Loucy (cell line): ENCODE measurements at regions not wholly inside any gene's neighbourhood (a gene's known extent, or its start where the extent isn't known, plus 50 kb on each side); places are given as distances from the start of the nearest gene placed in this dataset.

ENCODE experiments used
- H2AFZ ChIP-seq: fragments of 200-600 bp; sonication (generic); 2 replicates; pipeline ENCODE4 v1.6.0; 2016; ENCODE audit warnings: antibody characterized with exemption, mild to moderate bottlenecking, low read length, moderate library complexity
- H3F3A ChIP-seq: fragments of 200-600 bp; 2 replicates; pipeline ENCODE4 v1.6.0; 2016; ENCODE audit warnings: antibody characterized with exemption, low read depth, mild to moderate bottlenecking
- H3K27me3 ChIP-seq: fragments of 200-600 bp; sonication (generic); 2 replicates; pipeline ENCODE4 v1.6.1; 2014; ENCODE audit warnings: low read length, mild to moderate bottlenecking; ENCODE audit not compliant: insufficient read depth, poor library complexity, severe bottlenecking
- H3K36me3 ChIP-seq: fragments of 200-600 bp; sonication (generic); 2 replicates; pipeline ENCODE4 v1.6.1; 2016; ENCODE audit warnings: low read length; ENCODE audit not compliant: insufficient read depth
- H3K4me1 ChIP-seq: fragments of 200-600 bp; sonication (generic); 2 replicates; pipeline ENCODE4 v1.5.1; 2014; ENCODE audit warnings: low read length, mild to moderate bottlenecking; ENCODE audit not compliant: insufficient read depth, poor library complexity, severe bottlenecking
- H3K4me2 ChIP-seq: fragments of 200-600 bp; sonication (generic); 2 replicates; pipeline ENCODE4 v1.6.0; 2014; ENCODE audit warnings: antibody characterized with exemption, low read length, low read depth, mild to moderate bottlenecking; ENCODE audit not compliant: poor library complexity, severe bottlenecking
- H3K4me3 ChIP-seq: fragments of 200-600 bp; sonication (generic); 2 replicates; pipeline ENCODE4 v1.5.1; 2014; ENCODE audit warnings: low read length, mild to moderate bottlenecking, mixed read lengths; ENCODE audit not compliant: poor library complexity, severe bottlenecking
- H3K79me2 ChIP-seq: fragments of 200-600 bp; sonication (generic); 2 replicates; pipeline ENCODE4 v1.6.1; 2014; ENCODE audit warnings: low read length; ENCODE audit not compliant: insufficient read depth
- H3K9ac ChIP-seq: fragments of 200-600 bp; sonication (generic); 2 replicates; pipeline ENCODE4 v1.6.0; 2014; ENCODE audit warnings: mild to moderate bottlenecking, low read depth, low read length, moderate library complexity; ENCODE audit not compliant: poor library complexity, severe bottlenecking
- H3K9me2 ChIP-seq: fragments of 200-600 bp; sonication (generic); replicated peaks from 2 replicates; pipeline ENCODE4 v1.6.1; 2016; ENCODE audit warnings: low read depth, low read length, mixed read lengths
- H3K9me3 ChIP-seq: fragments of 200-600 bp; sonication (generic); 2 replicates; pipeline ENCODE4 v1.6.1; 2014; ENCODE audit warnings: mild to moderate bottlenecking, antibody characterized with exemption, low read length, low read depth; ENCODE audit not compliant: insufficient read depth
- H4K20me1 ChIP-seq: fragments of 200-600 bp; sonication (generic); 2 replicates; pipeline ENCODE4 v1.6.0; 2014; ENCODE audit warnings: antibody characterized with exemption, low read length, mild to moderate bottlenecking; ENCODE audit not compliant: insufficient read depth, poor library complexity, severe bottlenecking
- EZH2phosphoT487 ChIP-seq: fragments of 200-600 bp; IDR thresholded peaks from 2 replicates; pipeline ENCODE4 v1.6.1; 2018; ENCODE audit warnings: antibody characterized with exemption, mild to moderate bottlenecking, moderate library complexity, borderline replicate concordance
- TF ChIP-seq, protein P1 (sequence below): fragments of 200-600 bp; sonication (generic); conservative IDR thresholded peaks from 2 replicates; pipeline ENCODE4 v1.5.1; 2014; ENCODE audit warnings: mild to moderate bottlenecking, antibody characterized with exemption, low read length

DNA sequence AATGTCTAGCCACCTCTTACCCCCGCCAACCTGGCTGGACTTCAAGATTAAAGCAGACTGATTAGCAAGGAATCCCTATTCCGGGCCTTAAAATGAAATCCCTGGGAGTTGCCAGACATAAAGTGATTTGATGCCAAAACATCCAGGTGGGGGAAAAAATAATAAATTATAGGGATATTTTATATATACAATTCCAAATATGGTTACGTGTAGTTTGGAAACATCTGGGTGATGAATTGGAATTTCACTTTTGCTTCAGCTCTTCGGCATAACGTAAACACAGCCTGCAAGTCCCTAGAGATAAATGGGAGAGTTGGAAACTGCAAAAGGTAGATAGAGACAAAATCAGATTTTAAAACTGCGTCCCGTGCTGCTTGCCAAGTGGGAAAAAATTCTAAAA, 545.5 kb upstream of the MDFIC2 start:
- Histone ChIP-seq H4K20me1 (no peaks in the 10 kb centered on the region), H2AFZ (no peak overlapping the region)
- TF ChIP-seq EZH2phosphoT487, result no peak
- TF ChIP-seq, protein P1, sequence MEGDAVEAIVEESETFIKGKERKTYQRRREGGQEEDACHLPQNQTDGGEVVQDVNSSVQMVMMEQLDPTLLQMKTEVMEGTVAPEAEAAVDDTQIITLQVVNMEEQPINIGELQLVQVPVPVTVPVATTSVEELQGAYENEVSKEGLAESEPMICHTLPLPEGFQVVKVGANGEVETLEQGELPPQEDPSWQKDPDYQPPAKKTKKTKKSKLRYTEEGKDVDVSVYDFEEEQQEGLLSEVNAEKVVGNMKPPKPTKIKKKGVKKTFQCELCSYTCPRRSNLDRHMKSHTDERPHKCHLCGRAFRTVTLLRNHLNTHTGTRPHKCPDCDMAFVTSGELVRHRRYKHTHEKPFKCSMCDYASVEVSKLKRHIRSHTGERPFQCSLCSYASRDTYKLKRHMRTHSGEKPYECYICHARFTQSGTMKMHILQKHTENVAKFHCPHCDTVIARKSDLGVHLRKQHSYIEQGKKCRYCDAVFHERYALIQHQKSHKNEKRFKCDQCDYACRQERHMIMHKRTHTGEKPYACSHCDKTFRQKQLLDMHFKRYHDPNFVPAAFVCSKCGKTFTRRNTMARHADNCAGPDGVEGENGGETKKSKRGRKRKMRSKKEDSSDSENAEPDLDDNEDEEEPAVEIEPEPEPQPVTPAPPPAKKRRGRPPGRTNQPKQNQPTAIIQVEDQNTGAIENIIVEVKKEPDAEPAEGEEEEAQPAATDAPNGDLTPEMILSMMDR, result no peak

DNA sequence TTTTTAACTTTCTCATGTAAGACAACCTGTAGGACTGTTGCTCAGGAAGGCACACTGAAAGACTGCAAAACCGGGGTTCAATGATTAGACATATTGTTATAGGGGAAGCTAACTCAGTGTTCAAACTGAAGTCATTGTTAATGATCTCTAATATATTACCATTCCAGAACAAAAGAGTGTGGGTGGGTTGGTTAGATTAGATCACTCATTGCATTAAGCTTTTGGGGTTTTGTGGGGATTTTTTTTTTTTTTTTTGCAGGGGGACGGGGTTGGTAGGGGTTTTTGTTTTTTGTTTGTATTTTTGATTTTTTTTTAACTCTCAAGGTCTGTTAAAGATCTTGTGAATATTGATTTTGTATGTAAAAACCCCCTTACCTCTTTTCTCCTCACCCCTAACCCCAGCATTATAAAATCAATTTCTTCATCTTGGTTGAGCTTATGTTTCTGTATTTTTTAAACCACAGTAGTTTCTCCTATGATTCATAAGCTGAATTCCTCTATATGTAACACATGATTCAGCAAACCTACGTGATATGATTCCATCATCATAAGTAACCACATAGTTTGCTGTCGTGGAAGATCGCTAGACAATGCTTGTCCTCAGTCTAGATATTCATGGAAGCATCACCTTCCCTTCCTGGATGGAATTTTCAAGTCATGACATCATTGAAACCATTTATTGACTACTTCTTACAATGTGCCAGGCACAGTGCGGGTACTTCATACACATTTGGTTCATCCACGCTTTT, 544.1 kb upstream of the MDFIC2 start:
- H3K27me3 ChIP-seq, result no peaks in the 10 kb centered on the region
- no peaks in the 10 kb centered on the region for H3K36me3 ChIP-seq
- H3K9me2 ChIP-seq, result no peaks in the 10 kb centered on the region
- H3K4me2 ChIP-seq, result no peak overlapping the region
- no peak for TF ChIP-seq EZH2phosphoT487
- TF ChIP-seq, protein P1, result no peak
- no peak overlapping the region for H3K9ac ChIP-seq
- H2AFZ ChIP-seq, result no peak overlapping the region
- H4K20me1 ChIP-seq, result no peaks in the 10 kb centered on the region
- no peaks in the 10 kb centered on the region for H3K79me2 ChIP-seq
- H3F3A ChIP-seq, result no peaks in the 10 kb centered on the region
- peaks cover 20% of the 10 kb centered on the region for H3K4me1 ChIP-seq
- H3K4me3 ChIP-seq, result no peak overlapping the region
- no peaks in the 10 kb centered on the region for H3K9me3 ChIP-seq

More for the DNA sequence above, 545.5 kb upstream of the MDFIC2 start:
- Histone ChIP-seq H3K4me2 (no peak overlapping the region), H3K27me3 (no peaks in the 10 kb centered on the region), H3K9me3 (no peaks in the 10 kb centered on the region), H3K4me3 (no peak overlapping the region), H3K9me2 (no peaks in the 10 kb centered on the region), H3F3A (no peaks in the 10 kb centered on the region), H3K4me1 (peaks cover 18% of the 10 kb centered on the region), H3K79me2 (no peaks in the 10 kb centered on the region), H3K36me3 (no peaks in the 10 kb centered on the region), H3K9ac (no peak overlapping the region)

DNA sequence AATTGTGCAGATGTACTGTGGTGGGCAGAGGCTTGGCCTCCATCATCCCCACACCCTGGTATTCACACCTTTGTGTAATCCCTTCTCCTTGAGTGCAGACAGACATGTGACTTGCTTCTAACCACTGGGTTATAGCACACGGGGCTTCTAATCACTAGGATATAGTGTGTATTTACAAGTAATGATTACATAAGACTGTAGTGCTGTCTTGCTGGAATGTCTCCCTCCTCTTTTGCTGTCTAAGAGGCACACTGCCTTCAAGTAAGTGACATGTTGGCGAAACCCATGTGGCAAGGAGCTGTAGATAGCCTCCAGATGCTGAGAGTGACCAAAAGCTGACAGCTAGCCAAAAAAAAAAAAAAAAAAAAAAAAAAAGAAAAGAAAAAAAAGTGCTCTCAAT, 542.7 kb upstream of the MDFIC2 start:
- H3K4me2 ChIP-seq, result no peak overlapping the region
- TF ChIP-seq, protein P1, result no peak
- no peak for TF ChIP-seq EZH2phosphoT487
- peaks cover 27% of the 10 kb centered on the region for H3K4me1 ChIP-seq
- H3K9ac ChIP-seq, result no peak overlapping the region
- no peaks in the 10 kb centered on the region for H3K79me2 ChIP-seq
- H2AFZ ChIP-seq, result peak overlapping the region; percentile 45
- no peaks in the 10 kb centered on the region for H3K36me3 ChIP-seq
- H3K27me3 ChIP-seq, result no peaks in the 10 kb centered on the region
- H3K9me2 ChIP-seq, result no peaks in the 10 kb centered on the region
- no peaks in the 10 kb centered on the region for H4K20me1 ChIP-seq
- no peak overlapping the region for H3K4me3 ChIP-seq
- H3K9me3 ChIP-seq, result no peaks in the 10 kb centered on the region
- no peaks in the 10 kb centered on the region for H3F3A ChIP-seq
